Mucosa of gallbladder (tissue), 1 donor: ENCODE measurements at regions not wholly inside any gene's neighbourhood (a gene's known extent, or its start where the extent isn't known, plus 50 kb on each side); places are given as distances from the start of the nearest gene placed in this dataset.

Experiments
- DNase-seq: peaks from one replicate; pipeline ENCODE4 v3.0.0-alpha.2; 2020; ENCODE audit warnings: low spot score
- donor health status: DM: no; HTN: no; CAD: no.

GRCh38 chr9:88229434-88229833 is 91.2 kb upstream of the SPATA31C2 start:
- no peak for DNase-seq

GRCh38 chr9:88224938-88225337 is 86.7 kb upstream of the SPATA31C2 start:
- DNase-seq, result no peak

DNA sequence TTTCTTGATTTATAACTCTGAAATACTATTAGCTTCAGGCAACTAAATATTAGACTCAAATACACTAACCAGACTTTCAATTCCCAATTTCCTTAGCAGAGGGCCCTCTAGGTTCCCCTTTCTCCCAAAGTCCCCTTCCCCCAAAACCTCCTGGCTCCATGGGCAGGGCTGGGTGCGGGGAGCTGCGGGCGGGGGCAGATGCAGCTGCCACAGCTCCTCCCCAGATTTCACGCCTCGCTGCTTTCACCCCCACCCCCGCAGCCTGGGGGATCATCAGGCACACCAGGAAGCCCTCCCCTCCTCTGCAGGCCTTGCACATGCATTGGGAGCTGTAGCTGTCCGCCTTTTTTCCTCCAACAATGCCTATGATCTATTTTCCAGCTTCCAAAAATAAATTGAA is 82.8 kb upstream of the SPATA31C2 start:
- DNase-seq, result no peak

- no peak for DNase-seq
These were observed 82.4 kb upstream of the SPATA31C2 start for GRCh38 chr9:88220652-88221051.

DNA sequence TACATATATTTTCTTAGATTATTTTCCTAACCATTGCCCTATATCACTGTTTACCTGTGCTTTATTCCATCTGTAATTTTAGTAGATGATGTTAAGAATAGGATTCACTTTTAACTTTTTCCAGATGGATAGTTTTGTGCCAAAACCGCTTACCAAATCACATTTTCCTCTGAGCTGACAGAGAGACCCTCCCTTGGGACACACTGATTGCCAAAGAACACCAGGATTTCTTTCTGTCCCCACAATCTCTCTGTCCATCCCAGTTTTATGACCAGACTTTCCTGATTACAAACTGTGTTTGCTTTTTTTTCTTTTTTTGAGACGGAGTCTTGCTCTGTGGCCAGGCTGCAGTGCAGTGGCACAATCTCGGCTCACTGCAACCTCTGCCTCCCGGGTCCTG is 81.3 kb upstream of the SPATA31C2 start:
- no peak for DNase-seq

GRCh38 chr9:88218726-88219125 is 80.5 kb upstream of the SPATA31C2 start:
- no peak for DNase-seq

DNA sequence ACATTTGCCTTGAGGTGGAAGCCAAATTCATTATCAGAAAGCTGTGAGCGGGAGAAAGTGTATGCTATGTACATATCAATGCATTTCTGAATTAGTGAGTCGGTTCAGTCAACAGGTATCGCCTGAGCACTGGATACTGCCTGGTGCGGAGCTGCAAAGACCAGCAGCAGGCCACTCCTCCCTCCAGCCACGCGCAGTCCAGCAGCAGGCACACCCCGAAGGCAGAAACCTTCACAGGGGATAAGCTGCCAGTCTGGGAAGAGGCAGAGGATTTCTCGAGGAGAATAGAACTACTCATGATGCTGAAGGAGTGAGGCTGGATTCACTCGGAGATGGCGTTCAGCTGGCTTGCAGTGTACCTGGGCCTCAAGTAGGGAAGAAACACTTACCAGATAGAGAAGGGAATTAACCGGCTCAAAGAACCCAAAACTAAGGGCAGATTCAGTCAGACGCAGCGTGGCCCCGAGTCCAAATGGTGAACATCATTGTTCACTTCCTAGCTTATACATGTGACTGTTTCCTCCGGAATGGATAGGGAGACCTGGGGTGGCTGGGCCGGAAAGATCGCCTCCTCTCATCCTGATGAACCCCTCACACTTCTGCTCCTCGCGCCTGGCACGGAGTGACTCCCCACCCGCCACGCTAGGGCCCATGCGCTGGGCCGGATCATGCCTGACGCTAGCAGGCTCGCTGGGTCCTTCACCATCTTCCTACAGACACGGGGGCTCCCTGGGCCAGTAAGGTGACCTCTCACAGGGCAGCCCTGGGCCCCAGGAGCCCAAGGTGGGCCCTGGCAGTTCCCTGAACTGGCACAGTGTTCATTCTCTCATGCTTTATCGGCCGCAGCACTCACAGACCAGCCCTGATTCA is 78.1 kb upstream of the SPATA31C2 start:
- DNase-seq, result no peak

DNA sequence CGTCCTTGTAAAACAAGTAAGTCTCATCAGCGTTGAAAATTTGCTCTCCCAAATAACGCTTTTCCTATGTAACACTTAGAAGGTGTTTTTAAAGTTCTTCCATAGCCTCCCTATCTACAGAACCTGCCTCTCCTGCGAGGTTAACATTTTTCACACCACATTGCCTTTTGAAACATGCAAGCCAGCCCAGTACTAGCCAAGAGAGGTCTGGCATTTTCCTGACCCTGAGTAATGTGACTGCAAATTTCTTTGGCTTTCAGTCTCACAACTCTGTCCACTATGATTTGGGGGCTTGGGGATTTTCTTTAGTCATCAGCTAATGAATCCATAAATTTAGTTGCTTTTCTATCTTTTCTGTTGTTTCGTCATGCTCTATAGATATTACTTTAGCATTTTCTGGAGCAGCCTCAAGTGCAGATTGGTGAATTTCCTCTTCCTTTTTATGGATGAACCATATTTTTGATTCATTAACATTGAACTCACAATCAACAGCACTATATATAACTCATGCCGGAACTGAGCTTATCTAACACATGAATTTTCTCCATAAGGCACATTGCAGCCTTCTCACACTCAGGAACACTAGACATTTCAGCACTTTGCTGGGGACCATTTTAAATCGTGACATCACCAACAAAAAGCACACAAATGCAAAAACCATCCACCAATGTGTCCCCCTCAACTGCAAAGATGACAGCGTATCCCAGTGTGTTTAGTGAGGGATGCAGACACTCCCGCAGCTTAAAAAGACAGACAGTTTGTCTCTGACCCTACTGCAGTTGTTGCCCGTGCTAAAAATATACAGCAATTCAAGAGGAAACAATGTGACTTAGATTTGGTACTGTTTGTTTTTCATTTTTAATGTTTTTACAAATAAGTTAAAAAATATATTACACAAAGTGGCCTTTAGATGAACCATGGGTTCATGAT is 77.2 kb upstream of the SPATA31C2 start:
- DNase-seq, result no peak

DNA sequence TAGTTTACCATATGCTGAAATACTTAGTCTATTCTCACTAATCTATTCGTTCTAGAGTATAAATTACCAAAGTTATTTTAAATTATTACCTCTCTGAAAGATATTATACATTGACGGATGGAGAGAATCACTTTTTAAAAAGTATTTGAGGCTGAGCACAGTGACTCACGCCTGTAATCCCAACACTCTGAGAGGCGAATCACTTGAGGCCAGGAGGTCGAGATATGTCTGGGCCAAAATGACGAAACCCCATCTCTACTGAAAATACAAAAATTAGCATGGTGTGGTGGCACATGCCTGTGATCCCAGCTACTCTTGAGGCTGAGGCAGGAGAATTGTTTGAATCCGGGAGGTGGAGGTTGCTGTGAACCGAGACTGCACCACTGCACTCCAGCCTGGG is 64.0 kb upstream of the SPATA31C2 start:
- DNase-seq, result no peak

DNA sequence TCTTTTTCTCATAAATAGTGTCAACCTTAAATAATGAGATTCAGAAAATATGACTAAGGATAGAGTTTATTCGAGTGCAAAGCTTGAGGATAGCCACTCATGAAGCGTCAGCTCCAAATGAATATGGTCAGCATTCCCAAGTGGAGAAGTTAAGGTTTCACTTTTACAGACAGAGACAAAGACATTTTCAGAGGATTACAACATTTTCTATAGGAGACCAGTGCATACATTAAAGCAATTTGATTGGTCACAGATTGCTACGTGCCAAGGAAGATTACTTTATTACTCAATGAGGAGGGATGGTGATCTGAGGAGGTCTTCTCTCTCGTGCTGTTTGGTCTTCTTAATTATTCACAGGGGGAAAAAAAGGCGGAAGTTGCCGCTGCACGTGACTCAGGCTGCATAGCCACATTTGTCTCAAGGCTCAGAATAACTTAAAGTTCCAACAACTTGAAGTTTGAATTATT is 60.1 kb upstream of the SPATA31C2 start:
- DNase-seq, result no peak

GRCh38 chr9:88197781-88198340 is 59.6 kb upstream of the SPATA31C2 start:
- DNase-seq, result no peak

GRCh38 chr9:88197016-88197415 is 58.7 kb upstream of the SPATA31C2 start:
- no peak for DNase-seq

DNA sequence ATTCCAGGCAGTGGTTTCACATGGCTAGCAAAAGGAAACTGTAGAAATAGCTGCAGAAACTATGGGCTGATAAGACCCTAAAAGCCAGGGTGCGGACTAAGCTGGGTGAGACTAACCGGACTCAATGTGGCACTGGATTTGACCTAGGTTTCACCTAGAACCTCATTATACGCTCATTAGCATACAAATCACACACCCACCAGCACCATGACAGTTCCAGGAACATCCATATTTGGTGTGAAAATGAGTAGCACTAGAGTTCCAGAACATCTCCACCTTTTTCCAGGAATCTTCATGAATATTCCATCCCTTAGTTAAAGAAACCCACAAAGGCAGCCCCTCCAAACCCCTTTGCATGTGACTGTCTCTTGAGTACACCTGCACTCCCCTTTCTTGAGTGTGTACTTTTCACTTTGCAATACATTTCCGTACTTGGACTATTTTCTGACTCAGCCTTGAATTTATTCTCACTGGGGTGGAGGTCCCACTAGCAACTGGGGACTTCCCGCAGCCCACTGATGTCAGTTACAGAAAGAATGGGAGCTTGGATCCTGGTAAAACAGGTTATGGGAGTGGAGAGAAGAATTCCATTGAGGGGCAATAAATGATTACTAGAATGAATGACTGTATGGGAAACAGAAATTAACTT is 58.0 kb upstream of the SPATA31C2 start:
- no peak for DNase-seq

- no peak for DNase-seq
These were observed 55.5 kb upstream of the SPATA31C2 start for GRCh38 chr9:88193766-88194165.

GRCh38 chr9:88191456-88191855 is 53.2 kb upstream of the SPATA31C2 start:
- DNase-seq, result no peak

GRCh38 chr9:88189371-88189770 is 51.1 kb upstream of the SPATA31C2 start:
- no peak for DNase-seq
